Activated T-helper 17 cell treated with anti-CD3 and anti-CD28 coated beads, Interleukin-2, amount 50 U/mL, for 72 hours (primary cell): ENCODE measurements at regions not wholly inside any gene's neighbourhood (a gene's known extent, or its start where the extent isn't known, plus 50 kb on each side); places are given as distances from the start of the nearest gene placed in this dataset.
"Not testable (repeated sequence)": the region's sequence is repeated elsewhere in the genome, so short reads cannot be mapped to it uniquely, and the experiment has no call there.

Experiments used
- ATAC-seq: fragments of 150-1000 bp; cut with Tn5 transposase; replicated peaks from 2 replicates; pipeline ENCODE4 v1.10.0; 2021; ENCODE audit warnings: mild to moderate bottlenecking, moderate library complexity
- H3K27ac Mint-ChIP-seq: one replicate; pipeline ENCODE4 v1.8.0; 2022; ENCODE audit warnings: mixed read lengths
- H3K27me3 Mint-ChIP-seq: one replicate; pipeline ENCODE4 v1.8.0; 2022; ENCODE audit warnings: mixed read lengths
- H3K36me3 Mint-ChIP-seq: one replicate; pipeline ENCODE4 v1.8.0; 2022; ENCODE audit warnings: low read depth, mild to moderate bottlenecking, mixed read lengths
- H3K4me1 Mint-ChIP-seq: one replicate; pipeline ENCODE4 v1.8.0; 2022; ENCODE audit warnings: mixed read lengths
- H3K4me3 Mint-ChIP-seq: one replicate; pipeline ENCODE4 v1.8.0; 2022; ENCODE audit warnings: mild to moderate bottlenecking, mixed read lengths
- H3K9me3 Mint-ChIP-seq: one replicate; pipeline ENCODE4 v1.8.0; 2022; ENCODE audit warnings: mixed read lengths

- H3K9me3 Mint-ChIP-seq, H3K27ac Mint-ChIP-seq, H3K36me3 Mint-ChIP-seq, H3K4me1 Mint-ChIP-seq, ATAC-seq, H3K4me3 Mint-ChIP-seq: not testable (repeated sequence)
- H3K27me3 Mint-ChIP-seq, result peaks cover 25% of the 10 kb centered on the region
Measured at GRCh38 chr6:27529796-27530195, 56.9 kb upstream of the ZNF184 start.

GRCh38 chr6:27528714-27529113 is 55.8 kb upstream of the ZNF184 start:
- H3K36me3 Mint-ChIP-seq, result no peaks in the 10 kb centered on the region
- peaks cover 21% of the 10 kb centered on the region for H3K27me3 Mint-ChIP-seq
- no peaks in the 10 kb centered on the region for H3K9me3 Mint-ChIP-seq
- no peaks in the 10 kb centered on the region for H3K4me1 Mint-ChIP-seq
- H3K27ac Mint-ChIP-seq, result no peak overlapping the region
- no peak overlapping the region for H3K4me3 Mint-ChIP-seq
- no peak for ATAC-seq
